VCaP (cell line): ENCODE measurements at regions not wholly inside any gene's neighbourhood (a gene's known extent, or its start where the extent isn't known, plus 50 kb on each side); places are given as distances from the start of the nearest gene placed in this dataset.

Experiments
- H3K27ac ChIP-seq: fragments of 450-650 bp; 2 replicates; pipeline ENCODE4 v1.5.1; 2017
- TF ChIP-seq, protein P1 (sequence below): fragments of 450-650 bp; conservative IDR thresholded peaks from 2 replicates; pipeline ENCODE4 v1.5.1; 2017; ENCODE audit warnings: mild to moderate bottlenecking, moderate library complexity

DNA sequence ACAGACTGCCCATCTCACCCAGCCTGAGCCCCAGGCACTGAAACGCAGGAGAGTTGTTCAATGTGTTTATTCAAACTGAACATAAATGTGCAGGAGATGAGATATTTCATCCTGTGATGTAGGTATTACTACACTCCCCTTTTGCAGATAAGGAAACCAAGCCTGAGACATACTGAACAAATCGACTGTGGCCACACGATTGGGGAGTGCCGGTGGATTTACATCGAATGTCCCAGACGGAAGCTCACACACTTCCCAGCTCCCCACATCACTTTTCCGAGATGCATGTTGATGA is 94.8 kb upstream of the ALKAL2 start:
- H3K27ac ChIP-seq = no peak overlapping the region
- TF ChIP-seq, protein P1, sequence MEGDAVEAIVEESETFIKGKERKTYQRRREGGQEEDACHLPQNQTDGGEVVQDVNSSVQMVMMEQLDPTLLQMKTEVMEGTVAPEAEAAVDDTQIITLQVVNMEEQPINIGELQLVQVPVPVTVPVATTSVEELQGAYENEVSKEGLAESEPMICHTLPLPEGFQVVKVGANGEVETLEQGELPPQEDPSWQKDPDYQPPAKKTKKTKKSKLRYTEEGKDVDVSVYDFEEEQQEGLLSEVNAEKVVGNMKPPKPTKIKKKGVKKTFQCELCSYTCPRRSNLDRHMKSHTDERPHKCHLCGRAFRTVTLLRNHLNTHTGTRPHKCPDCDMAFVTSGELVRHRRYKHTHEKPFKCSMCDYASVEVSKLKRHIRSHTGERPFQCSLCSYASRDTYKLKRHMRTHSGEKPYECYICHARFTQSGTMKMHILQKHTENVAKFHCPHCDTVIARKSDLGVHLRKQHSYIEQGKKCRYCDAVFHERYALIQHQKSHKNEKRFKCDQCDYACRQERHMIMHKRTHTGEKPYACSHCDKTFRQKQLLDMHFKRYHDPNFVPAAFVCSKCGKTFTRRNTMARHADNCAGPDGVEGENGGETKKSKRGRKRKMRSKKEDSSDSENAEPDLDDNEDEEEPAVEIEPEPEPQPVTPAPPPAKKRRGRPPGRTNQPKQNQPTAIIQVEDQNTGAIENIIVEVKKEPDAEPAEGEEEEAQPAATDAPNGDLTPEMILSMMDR = no peak

DNA sequence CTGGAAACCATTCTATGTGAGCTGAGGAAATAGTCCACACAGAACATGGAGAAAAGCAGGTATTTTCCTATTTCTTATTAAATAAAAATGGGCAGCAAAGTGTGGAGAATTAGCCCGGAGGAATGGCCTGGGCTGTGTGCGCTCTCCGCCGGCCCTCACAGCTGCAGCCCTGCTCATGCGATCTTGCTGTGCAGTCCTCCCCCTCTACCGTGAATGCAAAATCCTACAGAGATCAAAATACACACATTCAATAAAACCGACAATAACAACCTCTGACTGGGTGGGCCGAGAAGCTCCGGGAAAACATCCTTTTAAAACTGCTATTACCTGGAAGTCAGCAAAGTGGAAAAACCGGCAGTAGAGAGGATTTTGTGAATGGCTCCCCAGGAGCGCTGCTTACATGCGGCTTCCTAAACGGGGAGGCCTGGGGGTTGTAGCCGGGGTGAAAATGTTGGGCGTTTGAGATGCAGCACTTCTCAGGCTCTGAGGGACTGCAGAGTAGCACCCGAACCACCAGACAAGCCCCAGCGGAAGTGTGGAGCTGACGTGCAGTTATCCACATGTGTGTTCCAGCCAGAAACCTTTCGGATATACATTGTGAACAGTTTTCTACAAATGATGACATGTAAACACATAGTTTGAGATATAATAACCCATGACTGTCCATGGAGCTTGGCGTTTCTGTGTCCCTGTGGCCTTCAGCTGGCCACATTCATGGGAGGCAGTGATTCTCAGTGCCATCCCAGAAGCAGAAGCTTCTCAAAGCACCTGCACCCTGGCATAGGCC is 94.2 kb upstream of the ALKAL2 start:
- no peak overlapping the region for H3K27ac ChIP-seq
- TF ChIP-seq, protein P1 = no peak

DNA sequence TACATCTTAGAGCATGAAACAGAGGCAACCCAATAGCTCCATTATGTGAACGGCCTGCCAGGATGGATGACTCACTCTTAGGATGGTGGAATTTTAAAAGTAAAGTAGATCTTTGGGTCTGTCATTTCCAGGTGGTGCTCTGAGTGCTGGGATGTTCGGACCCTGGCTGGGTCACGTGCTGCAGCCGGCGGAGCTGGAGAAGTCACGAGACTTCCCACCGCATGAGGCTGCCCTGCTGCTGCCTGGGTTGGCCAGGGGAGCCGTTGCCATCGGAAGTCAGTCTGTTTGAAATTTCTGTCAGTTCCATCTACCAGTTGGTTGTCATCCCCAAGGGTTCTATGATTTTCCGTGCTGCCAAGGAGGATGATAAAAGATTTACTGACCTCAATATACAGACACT is 93.3 kb upstream of the ALKAL2 start:
- H3K27ac ChIP-seq = no peak overlapping the region
- TF ChIP-seq, protein P1 = no peak

DNA sequence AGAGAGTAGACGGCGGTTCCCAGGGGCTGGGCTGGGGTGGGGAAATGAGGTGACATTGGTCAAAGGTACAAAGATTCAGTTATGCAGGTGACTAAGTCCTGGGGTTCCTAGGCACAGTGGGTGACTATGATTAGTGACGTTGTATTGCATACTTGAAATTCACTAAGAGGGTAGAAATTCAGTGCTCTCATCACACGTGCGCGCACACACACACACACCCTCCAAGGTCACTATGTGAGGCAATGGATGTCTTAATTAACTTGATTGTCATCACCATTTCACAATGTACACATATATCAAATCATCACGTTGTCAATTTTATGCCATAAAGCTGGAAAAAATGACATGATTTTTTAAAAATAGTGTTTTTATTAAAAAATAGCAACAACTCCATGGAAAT is 92.9 kb upstream of the ALKAL2 start:
- TF ChIP-seq, protein P1 = no peak
- no peak overlapping the region for H3K27ac ChIP-seq

DNA sequence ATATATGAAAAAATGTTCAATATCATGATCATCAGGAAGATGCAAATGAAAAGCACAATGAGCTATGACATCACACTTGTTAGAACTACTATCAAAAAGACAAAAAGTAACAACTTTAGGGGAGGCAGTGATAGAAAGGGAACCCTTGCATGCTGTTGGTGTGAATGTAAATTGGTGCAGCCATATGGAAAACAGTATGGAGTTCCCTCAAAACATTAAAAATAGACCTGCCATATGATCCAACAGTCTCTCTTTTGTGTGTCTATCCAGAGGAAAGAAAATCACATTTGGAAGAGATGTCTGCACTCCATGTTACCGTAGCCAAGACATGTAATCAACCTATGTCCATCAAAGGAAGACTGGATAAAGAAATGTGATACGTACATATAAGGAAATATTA is 92.3 kb upstream of the ALKAL2 start:
- TF ChIP-seq, protein P1 = no peak
- H3K27ac ChIP-seq = no peak overlapping the region

DNA sequence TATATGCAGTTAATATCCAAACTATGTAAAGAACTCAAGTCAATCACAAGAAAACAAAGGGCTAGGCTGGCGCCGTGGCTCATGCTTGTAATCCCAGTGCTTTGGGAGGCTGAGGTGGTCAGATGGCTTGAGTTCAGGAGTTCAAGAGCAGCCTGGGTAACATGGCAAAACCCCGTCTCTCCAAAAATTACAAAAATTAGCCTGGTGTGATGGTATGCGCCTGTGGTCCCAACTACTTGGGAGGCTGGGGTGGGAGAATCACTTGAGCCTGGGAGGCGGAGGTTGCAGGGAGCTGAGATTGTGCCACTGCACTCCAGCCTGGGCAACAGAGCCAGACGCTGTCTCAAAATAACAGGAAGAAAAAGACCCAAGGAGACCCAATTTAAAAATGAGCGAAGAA is 91.9 kb upstream of the ALKAL2 start:
- no peak overlapping the region for H3K27ac ChIP-seq
- TF ChIP-seq, protein P1 = no peak

DNA sequence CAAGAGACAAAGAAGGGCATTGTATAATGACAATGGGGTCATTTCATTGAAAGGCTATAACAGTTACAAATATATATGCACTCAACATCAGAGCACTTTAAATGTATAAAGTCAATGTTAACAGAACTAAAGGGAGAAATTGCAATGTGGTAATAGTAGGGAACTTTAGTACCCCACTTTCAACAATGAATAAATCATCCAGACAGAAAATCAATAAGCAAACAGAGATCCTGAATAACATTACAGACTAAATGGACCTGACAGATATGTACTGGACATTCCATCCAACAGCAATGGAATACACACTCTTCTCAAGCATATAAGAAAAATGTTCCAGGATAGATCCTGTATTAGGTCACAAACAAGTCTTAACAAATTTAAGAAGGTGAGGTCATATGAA is 90.5 kb upstream of the ALKAL2 start:
- TF ChIP-seq, protein P1 = no peak
- no peak overlapping the region for H3K27ac ChIP-seq
